K562 (cell line): ENCODE measurements at regions not wholly inside any gene's neighbourhood (a gene's known extent, or its start where the extent isn't known, plus 50 kb on each side); places are given as distances from the start of the nearest gene placed in this dataset.

Experiments used
- ARNT ChIP-seq, 2 experiments: fragments of 450-650 bp; IDR thresholded peaks; 2 replicates each; pipeline ENCODE4 v1.6.1; 2016; ENCODE audit warnings: mild to moderate bottlenecking in 1 of 2
- CBX2 ChIP-seq: fragments of 200-600 bp; sonication (generic); IDR thresholded peaks from one replicate; pipeline ENCODE4 v1.6.1; 2012; ENCODE audit warnings: mild to moderate bottlenecking, low read length, inconsistent platforms; ENCODE audit not compliant: insufficient read depth, poor library complexity, severe bottlenecking
- CEBPB ChIP-seq: fragments of 450-650 bp; IDR thresholded peaks from 2 replicates; pipeline ENCODE4 v1.6.1; 2016; ENCODE audit warnings: missing genetic modification characterization, missing compliant biosample characterization
- CGGBP1 ChIP-seq: fragments of 250-450 bp; sonication (Bioruptor Pico); IDR thresholded peaks from 2 replicates; pipeline ENCODE4 v1.9.0; 2021; ENCODE audit warnings: mild to moderate bottlenecking
- EHMT2 ChIP-seq: fragments of 450-650 bp; IDR thresholded peaks from 2 replicates; pipeline ENCODE4 v1.6.1; 2018; ENCODE audit warnings: antibody characterized with exemption
- GABPA ChIP-seq: fragments of 200-800 bp; sonication (Bioruptor generic); conservative IDR thresholded peaks from 2 replicates; pipeline ENCODE4 v1.6.1; 2016; ENCODE audit warnings: low read depth, missing genetic modification characterization, missing compliant biosample characterization
- GMEB1 ChIP-seq: fragments of 250-450 bp; sonication (Bioruptor Pico); IDR thresholded peaks from 2 replicates; pipeline ENCODE4 v1.4.0; 2020; ENCODE audit warnings: mild to moderate bottlenecking
- GTF2E2 ChIP-seq: fragments of 200-800 bp; sonication (Bioruptor generic); IDR thresholded peaks from 2 replicates; pipeline ENCODE4 v1.6.1; 2016; ENCODE audit warnings: missing genetic modification characterization, missing compliant biosample characterization
- HDAC1 ChIP-seq, 2 experiments: fragments of 450-650 bp; IDR thresholded peaks; 2 replicates each; pipeline ENCODE4 v1.6.1; 2016 to 2017; ENCODE audit warnings: inconsistent platforms in 1 of 2, mild to moderate bottlenecking in 1 of 2, moderate library complexity in 1 of 2
- HDGF ChIP-seq: fragments of 450-650 bp; IDR thresholded peaks from 2 replicates; pipeline ENCODE4 v1.6.1; 2016
- KDM4B ChIP-seq, 2 experiments: fragments of 450-650 bp in 1 of 2; sonication (generic) in 1 of 2; IDR thresholded peaks; 2 replicates each; pipeline ENCODE4 v1.6.1; 2016 to 2017; ENCODE audit warnings: borderline replicate concordance in 2 of 2, antibody characterized with exemption in 1 of 2, low read depth in 1 of 2, mild to moderate bottlenecking in 1 of 2
- NFRKB ChIP-seq: fragments of 450-650 bp; IDR thresholded peaks from 2 replicates; pipeline ENCODE4 v1.6.1; 2016; ENCODE audit warnings: low read depth
- POLR2G ChIP-seq: fragments of 200-400 bp; formaldehyde crosslinking; IDR thresholded peaks from 2 replicates; pipeline ENCODE4 v1.6.1; 2017; ENCODE audit warnings: low read depth, mild to moderate bottlenecking, antibody characterized with exemption, low read length, moderate library complexity
- PRDM10 ChIP-seq: fragments of 450-650 bp; IDR thresholded peaks from 2 replicates; pipeline ENCODE4 v1.6.1; 2018; ENCODE audit not compliant: partially characterized antibody
- SIN3A ChIP-seq, 2 experiments: fragments of 150-350 bp in 1 of 2; IDR thresholded peaks; 2 replicates each; pipeline ENCODE4 v1.6.1; 2011 to 2016; ENCODE audit warnings: borderline replicate concordance in 2 of 2, low read depth in 2 of 2, low read length in 2 of 2, mild to moderate bottlenecking in 2 of 2, moderate library complexity in 2 of 2; ENCODE audit not compliant: control insufficient read depth in 1 of 2
- SMAD4 ChIP-seq: fragments of 250-450 bp; sonication (Bioruptor Pico); conservative IDR thresholded peaks from 2 replicates; pipeline ENCODE4 v1.8.0; 2021; ENCODE audit warnings: inconsistent platforms, mild to moderate bottlenecking, moderate library complexity
- SMC3 ChIP-seq: conservative IDR thresholded peaks from 2 replicates; pipeline ENCODE4 v1.6.1; 2011; ENCODE audit warnings: low read depth, low read length, improper control_type of control experiment; ENCODE audit not compliant: insufficient read depth
- THRAP3 ChIP-seq: fragments of 450-650 bp; IDR thresholded peaks from 2 replicates; pipeline ENCODE4 v1.6.1; 2016; ENCODE audit warnings: mild to moderate bottlenecking, inconsistent platforms, borderline replicate concordance

- TF ChIP-seq PRDM10 = no peak
- TF ChIP-seq THRAP3 = 0 out of 2 replicates have a peak, but pooled peaks have one; percentile 25
- no peak for TF ChIP-seq SMC3
- no peak for TF ChIP-seq GMEB1
- peak; percentile 2; the same call in 1 of the 2 replicates for TF ChIP-seq SMAD4 (CRISPR knock-in tag)
- TF ChIP-seq HDAC1 (IDR thresholded peaks at IDR 0.05) = no peak
- peak; percentile 79 for TF ChIP-seq NFRKB
- 0 out of 4 replicates have a peak, but pooled peaks of 1 of the 2 experiments have one; percentile 46 for TF ChIP-seq KDM4B (IDR thresholded peaks at IDR 0.05; ENCODE audit: borderline replicate concordance in 2 of 2, low read depth in 1 of 2)
- 0 out of 2 replicates have a peak, but pooled peaks have one; percentile 27 for TF ChIP-seq HDGF
- TF ChIP-seq GTF2E2 = peak; percentile 12; the same call in 1 of the 2 replicates
- TF ChIP-seq GABPA = 0 out of 2 replicates have a peak, but pooled peaks have one; percentile 14
- TF ChIP-seq CEBPB = peak; percentile 38
- TF ChIP-seq CGGBP1 (CRISPR knock-in tag) = no peak
- 0 out of 4 replicates have a peak, but pooled peaks of 1 of the 2 experiments have one; percentile 5 for TF ChIP-seq ARNT (IDR thresholded peaks at IDR 0.05)
- 0 out of 2 replicates have a peak, but pooled peaks have one; percentile 24 for TF ChIP-seq EHMT2
- TF ChIP-seq SIN3A (IDR thresholded peaks at IDR 0.05; ENCODE audit: borderline replicate concordance in 2 of 2, control insufficient read depth in 1 of 2, low read depth in 2 of 2, low read length in 2 of 2) = 0 out of 4 replicates have a peak, but pooled peaks of 1 of the 2 experiments have one; percentile 4
- no peak for TF ChIP-seq POLR2G
- TF ChIP-seq CBX2 = no peak
These were observed 637.9 kb upstream of the DPP6 start (continued) for GRCh38 chr7:153414288-153414629.
